Panc1 (cell line): ENCODE measurements at regions not wholly inside any gene's neighbourhood (a gene's known extent, or its start where the extent isn't known, plus 50 kb on each side); places are given as distances from the start of the nearest gene placed in this dataset.

Source experiments
- CTCF ChIP-seq: fragments of 450-650 bp; IDR thresholded peaks from 2 replicates; pipeline ENCODE4 v1.5.1; 2017; ENCODE audit warnings: mild to moderate bottlenecking
- POLR2AphosphoS5 ChIP-seq: IDR thresholded peaks from 2 replicates; pipeline ENCODE4 v1.6.1; 2012; ENCODE audit warnings: mild to moderate bottlenecking, low read depth, low read length, moderate library complexity

GRCh38 chr11:127574478-127574877, 573.9 kb upstream of the KIRREL3 start:
- TF ChIP-seq CTCF (no peak), POLR2AphosphoS5 (no peak)
